Astrocyte (in vitro differentiated cells and primary cell): ENCODE measurements at regions not wholly inside any gene's neighbourhood (a gene's known extent, or its start where the extent isn't known, plus 50 kb on each side); places are given as distances from the start of the nearest gene placed in this dataset.
"Not testable (repeated sequence)": the region's sequence is repeated elsewhere in the genome, so short reads cannot be mapped to it uniquely, and the experiment has no call there.

Experiments used
- EZH2 ChIP-seq: IDR thresholded peaks from 2 replicates; pipeline ENCODE4 v1.6.1; 2012; ENCODE audit warnings: mild to moderate bottlenecking, low read length, inconsistent platforms; ENCODE audit not compliant: insufficient read depth
- TF ChIP-seq, protein P1 (sequence below): IDR thresholded peaks from 2 replicates; pipeline ENCODE4 v1.5.1; 2011; ENCODE audit warnings: low read depth, mild to moderate bottlenecking, inconsistent platforms, low read length, moderate library complexity; ENCODE audit not compliant: insufficient read depth

DNA sequence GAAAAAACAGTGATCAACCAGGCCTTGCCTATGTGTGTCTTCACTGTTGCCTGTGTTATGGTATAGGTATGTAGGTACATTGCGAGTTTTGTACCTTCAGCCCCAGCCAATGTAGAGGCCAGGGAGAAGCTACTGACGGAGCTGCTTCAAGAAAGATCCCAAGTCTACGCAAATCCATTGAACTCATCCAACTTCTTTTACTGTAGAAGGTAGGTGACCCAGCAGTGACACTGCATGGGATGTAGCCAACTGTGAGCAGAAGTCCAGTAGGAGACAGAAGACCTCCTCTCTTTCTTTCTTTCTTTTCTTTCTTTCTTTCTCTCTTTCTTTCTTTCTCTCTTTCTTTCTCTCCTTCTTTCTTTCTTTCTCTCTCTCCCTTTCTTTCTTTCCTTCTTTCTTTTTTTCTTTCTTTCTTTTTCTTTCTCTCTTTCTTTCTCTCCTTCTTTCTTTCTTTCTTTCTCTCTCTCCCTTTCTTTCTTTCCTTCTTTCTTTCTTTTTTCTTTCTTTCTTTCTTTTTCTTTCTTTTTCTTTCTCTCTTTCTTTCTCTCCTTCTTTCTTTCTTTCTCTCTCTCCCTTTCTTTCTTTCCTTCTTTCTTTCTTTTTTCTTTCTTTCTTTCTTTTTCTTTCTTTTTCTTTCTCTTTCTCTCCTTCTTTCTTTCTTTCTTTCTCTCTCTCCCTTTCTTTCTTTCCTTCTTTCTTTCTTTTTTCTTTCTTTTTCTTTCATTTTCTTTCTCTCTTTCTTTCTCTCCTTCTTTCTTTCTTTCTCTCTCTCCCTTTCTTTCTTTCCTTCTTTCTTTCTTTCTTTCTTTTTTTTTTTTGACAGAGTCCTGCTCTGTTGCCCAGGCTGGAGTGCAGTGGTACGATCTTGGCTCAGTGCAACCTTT lies 88.7 kb upstream of the NCK2 start:
- TF ChIP-seq, protein P1, sequence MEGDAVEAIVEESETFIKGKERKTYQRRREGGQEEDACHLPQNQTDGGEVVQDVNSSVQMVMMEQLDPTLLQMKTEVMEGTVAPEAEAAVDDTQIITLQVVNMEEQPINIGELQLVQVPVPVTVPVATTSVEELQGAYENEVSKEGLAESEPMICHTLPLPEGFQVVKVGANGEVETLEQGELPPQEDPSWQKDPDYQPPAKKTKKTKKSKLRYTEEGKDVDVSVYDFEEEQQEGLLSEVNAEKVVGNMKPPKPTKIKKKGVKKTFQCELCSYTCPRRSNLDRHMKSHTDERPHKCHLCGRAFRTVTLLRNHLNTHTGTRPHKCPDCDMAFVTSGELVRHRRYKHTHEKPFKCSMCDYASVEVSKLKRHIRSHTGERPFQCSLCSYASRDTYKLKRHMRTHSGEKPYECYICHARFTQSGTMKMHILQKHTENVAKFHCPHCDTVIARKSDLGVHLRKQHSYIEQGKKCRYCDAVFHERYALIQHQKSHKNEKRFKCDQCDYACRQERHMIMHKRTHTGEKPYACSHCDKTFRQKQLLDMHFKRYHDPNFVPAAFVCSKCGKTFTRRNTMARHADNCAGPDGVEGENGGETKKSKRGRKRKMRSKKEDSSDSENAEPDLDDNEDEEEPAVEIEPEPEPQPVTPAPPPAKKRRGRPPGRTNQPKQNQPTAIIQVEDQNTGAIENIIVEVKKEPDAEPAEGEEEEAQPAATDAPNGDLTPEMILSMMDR: not testable (repeated sequence)
- TF ChIP-seq EZH2: not testable (repeated sequence)
